ENCODE measurements at regions not wholly inside any gene's neighbourhood (a gene's known extent, or its start where the extent isn't known, plus 50 kb on each side); places are given as distances from the start of the nearest gene placed in this dataset.

DNA sequence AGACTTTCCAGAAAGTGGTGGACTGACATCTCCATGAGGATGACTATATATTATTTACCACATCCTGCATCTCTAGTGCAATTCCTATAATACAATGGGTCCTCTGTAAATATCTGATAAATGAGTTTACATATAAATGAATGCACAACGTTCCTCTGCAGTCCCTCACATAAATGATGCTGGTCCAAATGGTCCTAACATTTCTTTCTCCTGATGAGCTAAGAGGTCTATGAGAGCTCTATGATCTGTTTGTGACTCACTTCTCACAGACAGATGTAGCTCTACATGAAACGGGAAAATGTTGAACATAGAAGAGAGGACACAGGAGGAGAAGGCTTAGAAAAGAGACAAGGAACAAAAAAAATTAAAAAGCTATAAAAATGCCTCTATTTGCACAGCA lies 201.2 kb upstream of the PIK3C3 start:
- Histone ChIP-seq H3K4me3 (no peak overlapping the region), H3K27ac (ENCODE audit: control insufficient read depth, insufficient read depth) (no peak overlapping the region), H3K36me3 (ENCODE audit: control insufficient read depth in 2 of 2, insufficient read depth in 2 of 2, low read length in 1 of 2) (no peaks in the 10 kb centered on the region), H3K4me2 (ENCODE audit: control insufficient read depth, insufficient read depth) (no peak overlapping the region), H3K79me2 (ENCODE audit: control insufficient read depth, insufficient read depth, low read length) (no peaks in the 10 kb centered on the region), H3K27me3 (replicated peaks in 1 of 2; ENCODE audit: control insufficient read depth in 2 of 2, insufficient read depth in 2 of 2, low read length in 1 of 2) (no peaks in the 10 kb centered on the region; a peak in 1 of 4 replicates), H3K4me1 (ENCODE audit: control insufficient read depth, insufficient read depth, low read length) (no peaks in the 10 kb centered on the region), H3K9ac (ENCODE audit: control insufficient read depth, insufficient read depth, low read length) (no peak overlapping the region), H2AFZ (ENCODE audit: control insufficient read depth, low read depth, low read length) (no peak overlapping the region), H3K9me3 (replicated peaks; ENCODE audit: control insufficient read depth, insufficient read depth, low read length) (no peaks in the 10 kb centered on the region), H4K20me1 (ENCODE audit: control insufficient read depth, insufficient read depth) (no peaks in the 10 kb centered on the region)
- DNase-seq (ENCODE audit: low read depth, low spot score): no peak
- ATAC-seq: no peak
- in situ Hi-C loops (cut with MboI) (no loop called here), intact Hi-C loops (cut with micrococcal nuclease; ENCODE audit: unreplicated experiment) (no loop called here)
- ChIA-PET RAD21 (ENCODE audit: unreplicated experiment) (no interaction called here), POLR2A (interaction anchor here (0.5 kb wide), 1 partner anchor 12 kb away, joined by 3 read pairs; no protein-coding TSS in a partner anchor), SMC1A (ENCODE audit: uncharacterized antibody, unreplicated experiment) (interaction anchor here (1.4 kb wide), 1 partner anchor 155 kb away, joined by 3 read pairs; no protein-coding TSS in a partner anchor), CTCF (interaction anchor here (0.6 to 0.7 kb wide), 2 partner anchors 17 to 239 kb away, joined by 3 to 4 read pairs; no protein-coding TSS in a partner anchor)
- no peak for FAIRE-seq
- BruUV-seq (replicated peaks): no TSS peak
- 6% methylated on average over 2 of the region's 2 CpGs for WGBS (ENCODE audit: insufficient coverage, insufficient replicate concordance, low lambda C conversion rate, missing lambda C conversion rate)
- no peak for TF ChIP-seq SIN3A (IDR thresholded peaks at IDR 0.05; ENCODE audit: low read depth, low read length)
- no peak for TF ChIP-seq WRNIP1 (IDR thresholded peaks at IDR 0.05; ENCODE audit: borderline replicate concordance, low read depth, low read length)
- no peak for TF ChIP-seq MEF2A (IDR thresholded peaks at IDR 0.05; ENCODE audit: insufficient read depth, low read depth, low read length)
- no peak for TF ChIP-seq SRF (IDR thresholded peaks at IDR 0.05; ENCODE audit: low read depth in 2 of 2, low read length in 2 of 2)
- TF ChIP-seq KDM1A (IDR thresholded peaks at IDR 0.05; ENCODE audit: borderline replicate concordance): no peak
- no peak for TF ChIP-seq HCFC1 (IDR thresholded peaks at IDR 0.05; ENCODE audit: low read length)
- TF ChIP-seq GABPA (IDR thresholded peaks at IDR 0.05; ENCODE audit: low read depth): no peak
- TF ChIP-seq PAX8 (IDR thresholded peaks at IDR 0.05): no peak
- TF ChIP-seq CHD4 (IDR thresholded peaks at IDR 0.05): no peak
- no peak for TF ChIP-seq CUX1 (IDR thresholded peaks at IDR 0.05; ENCODE audit: insufficient replicate concordance, low read depth, low read length)
- TF ChIP-seq, protein P1, sequence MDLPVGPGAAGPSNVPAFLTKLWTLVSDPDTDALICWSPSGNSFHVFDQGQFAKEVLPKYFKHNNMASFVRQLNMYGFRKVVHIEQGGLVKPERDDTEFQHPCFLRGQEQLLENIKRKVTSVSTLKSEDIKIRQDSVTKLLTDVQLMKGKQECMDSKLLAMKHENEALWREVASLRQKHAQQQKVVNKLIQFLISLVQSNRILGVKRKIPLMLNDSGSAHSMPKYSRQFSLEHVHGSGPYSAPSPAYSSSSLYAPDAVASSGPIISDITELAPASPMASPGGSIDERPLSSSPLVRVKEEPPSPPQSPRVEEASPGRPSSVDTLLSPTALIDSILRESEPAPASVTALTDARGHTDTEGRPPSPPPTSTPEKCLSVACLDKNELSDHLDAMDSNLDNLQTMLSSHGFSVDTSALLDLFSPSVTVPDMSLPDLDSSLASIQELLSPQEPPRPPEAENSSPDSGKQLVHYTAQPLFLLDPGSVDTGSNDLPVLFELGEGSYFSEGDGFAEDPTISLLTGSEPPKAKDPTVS (IDR thresholded peaks at IDR 0.05; ENCODE audit: low read depth, low read length): no peak
- no peak for TF ChIP-seq ZSCAN29 (IDR thresholded peaks at IDR 0.05)
- no peak for TF ChIP-seq REST (IDR thresholded peaks at IDR 0.05; ENCODE audit: low read depth, low read length)
- no peak for TF ChIP-seq TCF12 (IDR thresholded peaks at IDR 0.05; ENCODE audit: low read depth, low read length)
- TF ChIP-seq TARDBP (IDR thresholded peaks at IDR 0.05; ENCODE audit: borderline replicate concordance): no peak

Data from GM12878 (cell line).